Right renal cortex interstitium (tissue), 3 donors: ENCODE measurements at regions not wholly inside any gene's neighbourhood (a gene's known extent, or its start where the extent isn't known, plus 50 kb on each side); places are given as distances from the start of the nearest gene placed in this dataset.
A peak's percentile ranks its signal among the peaks of the same experiment; 100 is the strongest.

ENCODE experiments used
- DNase-seq, 3 donors: peaks; one replicate each; pipeline ENCODE4 v3.0.0-alpha.2; 2013; ENCODE audit warnings: low read depth in 3 of 3, low spot score in 2 of 3

DNA sequence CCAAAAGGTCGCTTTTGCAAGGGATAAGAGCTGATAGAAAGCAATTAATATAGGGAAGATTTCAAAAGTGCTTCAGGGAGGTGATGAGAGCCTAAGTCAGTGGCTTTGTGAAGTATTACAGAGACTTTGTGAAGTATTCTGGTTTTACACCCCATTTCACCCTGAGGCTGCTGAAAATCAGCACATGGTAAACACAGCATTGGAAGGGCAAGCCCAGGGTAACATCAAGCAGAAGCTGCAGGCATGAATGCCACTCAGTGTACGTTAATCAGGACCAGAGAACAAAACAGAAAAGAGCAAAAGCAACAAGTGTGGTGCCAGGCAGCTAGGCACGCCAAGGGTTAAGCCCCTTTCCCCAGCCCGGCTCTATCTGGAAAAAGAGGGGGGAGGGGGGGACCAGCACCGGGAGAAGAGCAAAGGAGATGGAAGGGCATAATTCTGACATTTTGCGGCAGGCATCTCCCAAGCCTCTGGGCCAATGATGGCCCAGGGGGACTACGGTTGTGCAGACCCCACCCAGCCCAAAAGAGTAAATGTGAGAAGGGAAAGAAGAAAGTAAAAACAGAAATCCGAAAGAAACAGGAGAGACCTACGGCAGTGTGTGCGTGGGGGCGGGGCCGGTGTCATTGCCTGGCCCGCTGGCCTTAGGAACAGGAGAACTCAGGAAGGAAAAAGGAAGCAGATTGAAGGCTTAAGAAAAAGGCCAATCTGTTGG, 58.9 kb downstream of the DHRS2 start:
- DNase-seq, result peak in 2 of 3 donors; percentile 18 to 33

- DNase-seq, result no peak
Observed at GRCh38 chr14:23695664-23695999, 59.5 kb downstream of the DHRS2 start.

- no peak for DNase-seq
Observed at GRCh38 chr14:23696701-23697239, 60.6 kb downstream of the DHRS2 start.

GRCh38 chr14:23697680-23698079, 61.5 kb downstream of the DHRS2 start:
- DNase-seq, result no peak

DNA sequence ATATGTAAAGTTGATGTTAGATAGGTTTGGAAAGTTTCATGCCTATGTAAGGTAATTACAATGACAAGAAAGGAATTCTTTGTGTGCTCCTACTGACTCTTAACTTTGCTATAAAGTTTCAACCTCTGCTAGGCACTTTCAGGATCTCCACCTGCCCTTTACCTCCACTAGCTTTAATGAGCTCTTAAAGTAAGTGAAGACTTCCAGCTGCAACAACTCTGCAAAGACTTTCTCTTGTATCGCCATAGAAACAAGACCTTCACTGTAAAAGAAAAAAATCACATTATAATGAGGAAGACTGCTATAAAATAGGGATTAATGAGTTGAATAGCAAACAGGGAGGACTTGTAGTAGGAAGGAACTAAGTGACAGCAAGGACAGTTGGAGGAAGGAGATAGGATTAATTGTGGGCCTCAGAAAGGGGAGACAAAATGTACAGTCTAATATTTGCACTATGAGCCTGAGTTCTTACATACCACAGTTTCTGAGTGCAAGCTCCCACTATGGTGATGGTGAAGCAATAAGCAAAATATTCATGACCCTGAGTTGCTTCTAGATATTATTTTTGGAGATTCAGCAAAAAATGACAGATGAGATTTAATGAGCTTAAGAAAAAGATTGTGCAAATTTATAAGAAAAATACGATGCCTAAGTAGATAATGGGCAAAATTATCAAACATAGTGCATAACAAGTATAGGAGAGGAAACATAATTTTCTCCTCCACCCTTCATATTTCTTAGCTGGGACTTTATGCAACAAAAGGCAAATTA, 66.7 kb downstream of the DHRS2 start:
- no peak for DNase-seq

GRCh38 chr14:23704890-23705289, 68.7 kb downstream of the DHRS2 start:
- no peak for DNase-seq

- DNase-seq, result no peak
Observed at GRCh38 chr14:23707415-23707814, 71.3 kb downstream of the DHRS2 start.

- DNase-seq, result no peak
Observed at GRCh38 chr14:23708343-23708742, 72.2 kb downstream of the DHRS2 start.

GRCh38 chr14:23709923-23710322, 73.8 kb downstream of the DHRS2 start:
- DNase-seq, result no peak

- no peak for DNase-seq
Observed at GRCh38 chr14:23712287-23712686, 76.1 kb downstream of the DHRS2 start.

GRCh38 chr14:23719225-23719985, 83.2 kb downstream of the DHRS2 start:
- no peak for DNase-seq

- DNase-seq, result no peak
Observed at GRCh38 chr14:23722675-23723074, 86.5 kb downstream of the DHRS2 start.

DNA sequence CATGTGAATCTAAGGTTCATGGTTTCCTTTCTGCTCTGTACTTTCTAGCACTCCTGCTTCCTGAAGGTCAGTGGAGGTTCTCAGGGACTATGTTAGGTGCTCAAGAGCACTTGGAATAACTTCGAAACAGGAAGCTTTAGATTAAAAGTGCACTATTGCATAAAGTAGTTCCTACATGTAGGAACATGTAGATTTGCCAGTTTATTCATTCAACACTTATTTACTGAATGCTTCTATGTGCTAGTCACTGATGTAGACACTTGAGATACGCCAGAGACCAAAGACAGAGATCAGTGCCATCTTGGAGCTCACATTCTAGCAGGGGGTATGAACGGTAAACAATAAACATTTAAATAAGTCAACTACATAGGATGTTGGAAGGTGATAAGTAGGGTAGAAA, 87.7 kb downstream of the DHRS2 start:
- no peak for DNase-seq

- no peak for DNase-seq
Observed at GRCh38 chr14:23725528-23725927, 89.4 kb downstream of the DHRS2 start.

DNA sequence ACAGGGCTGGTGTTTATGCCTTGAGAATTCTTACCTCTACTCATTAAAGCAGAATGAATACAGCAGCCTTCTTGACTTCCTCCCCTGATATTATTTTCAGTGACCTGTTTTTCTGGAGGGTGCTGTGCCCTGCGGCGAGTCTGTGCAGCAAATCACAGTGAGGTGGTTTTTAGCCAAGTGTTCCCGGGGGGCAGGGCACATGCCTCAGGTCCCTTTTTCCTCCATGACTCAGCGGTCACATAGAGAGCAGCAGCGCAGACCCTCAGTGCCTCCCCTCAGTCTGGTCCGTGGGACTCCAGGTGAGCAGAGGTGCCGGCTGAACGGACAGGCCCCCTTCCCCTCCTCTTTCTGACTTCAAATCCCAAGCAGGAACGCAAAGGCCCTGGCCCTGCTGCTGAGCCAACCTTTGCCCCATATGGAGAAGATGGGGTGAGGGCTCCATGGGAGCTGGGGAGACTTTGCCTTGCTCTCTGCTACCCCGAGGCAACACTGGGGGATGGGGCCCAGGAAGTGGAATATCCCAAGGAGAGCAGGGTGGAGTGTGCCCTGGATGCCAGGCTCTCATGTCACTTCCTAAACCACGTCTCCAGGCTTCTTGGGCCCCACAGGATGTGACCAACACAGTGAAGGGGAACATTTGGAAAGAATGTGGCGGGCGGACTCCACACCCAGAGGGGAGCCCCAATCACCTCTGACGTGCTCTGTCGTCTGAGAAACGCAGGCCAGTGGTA, 90.0 kb downstream of the DHRS2 start:
- no peak for DNase-seq

DNA sequence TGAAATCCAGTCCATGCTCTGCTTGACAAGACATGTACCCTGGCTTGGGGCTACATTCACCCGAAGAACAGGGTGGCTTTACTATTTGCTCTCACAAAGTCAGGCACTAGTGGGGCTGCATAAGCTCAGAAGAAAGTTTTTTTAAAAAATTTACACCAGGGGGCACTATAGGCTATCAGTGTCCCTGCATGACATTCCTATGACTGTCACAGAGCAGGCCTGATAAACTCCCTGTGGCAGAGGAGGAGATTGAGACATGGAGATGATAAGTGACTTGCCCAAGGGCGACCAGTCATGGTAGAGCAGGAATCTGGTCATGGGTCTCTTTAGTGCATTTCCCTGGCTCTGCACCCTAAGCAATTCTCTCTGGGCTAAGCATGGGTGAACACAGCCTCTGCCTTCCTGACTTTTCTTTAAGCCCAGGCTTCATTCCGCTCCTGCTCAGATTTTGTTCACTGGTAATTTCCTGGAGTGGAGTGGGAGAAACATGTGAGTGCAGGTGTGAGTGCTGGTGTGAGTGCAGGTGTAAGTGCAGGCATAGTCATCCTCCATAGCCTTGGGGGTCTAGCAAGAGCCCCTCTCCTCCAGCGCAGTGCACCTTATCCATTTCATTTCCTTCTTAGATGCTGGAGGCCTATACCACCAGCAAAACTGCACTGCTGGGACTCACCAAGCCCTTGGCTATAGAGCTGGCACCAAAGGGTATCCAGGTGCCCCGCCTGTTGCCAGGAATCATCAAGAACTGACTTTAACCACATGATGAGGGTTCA, 91.6 kb downstream of the DHRS2 start:
- no peak for DNase-seq

DNA sequence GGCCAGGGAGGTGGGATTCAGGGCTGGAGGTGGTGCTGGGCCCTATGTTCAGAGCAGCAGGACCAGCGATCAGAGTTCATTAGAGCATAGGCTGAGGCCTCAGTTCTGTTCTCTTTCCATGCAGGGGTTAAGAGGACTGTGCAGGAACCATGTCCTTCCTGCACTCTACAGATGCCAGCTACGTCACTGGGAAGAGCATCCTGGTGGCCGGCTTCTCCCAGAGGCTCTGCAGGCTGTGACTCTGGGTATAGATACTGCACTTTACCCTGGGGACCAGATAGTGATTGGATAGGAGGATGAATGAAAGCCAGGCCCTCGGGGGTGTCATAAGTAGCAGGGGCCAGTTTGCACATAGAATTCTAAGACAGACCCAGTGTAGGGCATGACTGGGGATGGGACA, 92.6 kb downstream of the DHRS2 start:
- DNase-seq, result no peak

DNA sequence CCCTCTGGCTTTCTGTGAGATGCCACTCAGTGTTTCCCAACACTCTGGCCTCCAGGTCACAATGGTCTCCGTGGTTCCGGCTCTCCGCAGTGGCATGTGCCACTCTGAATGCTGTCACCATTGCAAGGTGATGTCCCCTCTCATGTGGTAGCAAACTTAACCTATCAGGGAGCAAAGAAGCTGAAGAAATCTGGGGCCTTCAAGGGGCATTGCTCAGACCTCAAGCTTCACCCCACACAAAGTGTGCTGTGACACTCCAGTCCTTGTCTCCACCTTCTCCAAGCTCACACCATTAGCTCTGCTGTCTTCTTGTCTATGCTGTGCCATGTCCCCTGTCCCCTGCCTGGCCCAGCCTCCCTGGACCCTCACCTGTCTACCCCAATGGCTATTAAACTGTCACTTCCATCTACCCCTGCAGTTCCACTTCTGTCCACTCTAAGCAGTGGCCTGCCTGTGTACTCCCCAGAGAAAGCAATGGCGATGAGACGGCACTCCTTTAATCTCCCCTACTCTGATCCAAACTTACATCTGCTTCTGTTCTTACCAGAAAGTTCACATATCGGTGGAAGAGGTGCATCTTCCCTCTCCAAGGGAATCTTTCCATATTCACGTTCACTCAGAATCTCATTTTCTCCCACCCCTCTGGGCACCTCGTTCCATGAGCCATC, 93.7 kb downstream of the DHRS2 start:
- DNase-seq, result no peak

- no peak for DNase-seq
Observed at GRCh38 chr14:23735394-23735793, 99.2 kb downstream of the DHRS2 start.
